ENCODE measurements at regions not wholly inside any gene's neighbourhood (a gene's known extent, or its start where the extent isn't known, plus 50 kb on each side); places are given as distances from the start of the nearest gene placed in this dataset.

- Histone ChIP-seq H3K27ac (ENCODE audit: low read length) (no peak overlapping the region; the same call in 1 of the 2 replicates), H3K4me3 (ENCODE audit: low read depth in 2 of 2, low read length in 2 of 2) (no peak overlapping the region), H3K9me3 (ENCODE audit: control insufficient read depth, insufficient read depth, low read depth, low read length) (no peaks in the 10 kb centered on the region), H3K27me3 (ENCODE audit: control insufficient read depth, insufficient read depth, low read length) (no peaks in the 10 kb centered on the region; the same call in 1 of the 2 replicates), H3K36me3 (ENCODE audit: control insufficient read depth, insufficient read depth, low read length) (no peaks in the 10 kb centered on the region), H3K4me1 (ENCODE audit: control insufficient read depth, insufficient read depth, low read length) (peaks cover 10% of the 10 kb centered on the region)
- BruUV-seq (replicated peaks) = no TSS peak
- TF ChIP-seq POLR2AphosphoS5 (IDR thresholded peaks at IDR 0.05; ENCODE audit: low read depth, low read length) (no peak), CTCF (IDR thresholded peaks at IDR 0.05) (peak; percentile 64)
- in situ Hi-C loops (cut with HindIII; ENCODE audit: low pct_unique_long_range_greater_than_20kb, low sequenced_read_pairs) = no loop called here
- intact Hi-C loops (cut with micrococcal nuclease; ENCODE audit: unreplicated experiment) = loop anchor here (5.0 kb wide), 1 partner anchor 666 kb away; no protein-coding TSS in a partner anchor
- DNase-seq (ENCODE audit: low read depth, low spot score) = peak; percentile 52
- ATAC-seq = 0 out of 2 replicates have a peak, but pooled peaks have one; percentile 27
- ChIA-PET CTCF (interaction anchor here (0.7 to 1.5 kb wide), 8 partner anchors 26 to 790 kb away, joined by 3 to 10 read pairs (median 4); no protein-coding TSS in a partner anchor), POLR2A (no interaction called here)
Observed at GRCh38 chr7:17680943-17681351, 259.3 kb downstream of the SNX13 start.

GRCh38 chr7:17681965-17682364 lies 258.3 kb downstream of the SNX13 start:
- intact Hi-C loops (cut with micrococcal nuclease; ENCODE audit: unreplicated experiment) = loop anchor here (5.0 kb wide), 1 partner anchor 665 kb away; no protein-coding TSS in a partner anchor
- ChIA-PET CTCF (interaction anchor here (1.2 kb wide), 2 partner anchors 25 to 376 kb away, joined by 3 to 4 read pairs; no protein-coding TSS in a partner anchor), POLR2A (no interaction called here)
- no peak for ATAC-seq
- BruUV-seq (replicated peaks) = no TSS peak
- Histone ChIP-seq H3K36me3 (ENCODE audit: control insufficient read depth, insufficient read depth, low read length) (no peaks in the 10 kb centered on the region), H3K27ac (ENCODE audit: low read length) (no peak overlapping the region), H3K9me3 (ENCODE audit: control insufficient read depth, insufficient read depth, low read depth, low read length) (no peaks in the 10 kb centered on the region), H3K4me1 (ENCODE audit: control insufficient read depth, insufficient read depth, low read length) (peaks cover 10% of the 10 kb centered on the region), H3K27me3 (ENCODE audit: control insufficient read depth, insufficient read depth, low read length) (no peaks in the 10 kb centered on the region; the same call in 1 of the 2 replicates), H3K4me3 (ENCODE audit: low read depth in 2 of 2, low read length in 2 of 2) (no peak overlapping the region)
- in situ Hi-C loops (cut with HindIII; ENCODE audit: low pct_unique_long_range_greater_than_20kb, low sequenced_read_pairs) = no loop called here
- no peak for TF ChIP-seq REST (IDR thresholded peaks at IDR 0.05; ENCODE audit: insufficient read depth in 1 of 2, low read depth in 2 of 2, low read length in 1 of 2)
- no peak for DNase-seq (ENCODE audit: low read depth, low spot score)

GRCh38 chr7:17682586-17682985 lies 257.7 kb downstream of the SNX13 start:
- ChIA-PET POLR2A (interaction anchor here (0.6 kb wide), 1 partner anchor 700 kb away, joined by 11 read pairs; no protein-coding TSS in a partner anchor), CTCF (no interaction called here)
- BruUV-seq (replicated peaks) = no TSS peak
- Histone ChIP-seq H3K36me3 (ENCODE audit: control insufficient read depth, insufficient read depth, low read length) (no peaks in the 10 kb centered on the region), H3K27ac (ENCODE audit: low read length) (no peak overlapping the region), H3K4me1 (ENCODE audit: control insufficient read depth, insufficient read depth, low read length) (peaks cover 10% of the 10 kb centered on the region), H3K9me3 (ENCODE audit: control insufficient read depth, insufficient read depth, low read depth, low read length) (no peaks in the 10 kb centered on the region), H3K4me3 (ENCODE audit: low read depth in 2 of 2, low read length in 2 of 2) (no peak overlapping the region), H3K27me3 (ENCODE audit: control insufficient read depth, insufficient read depth, low read length) (no peaks in the 10 kb centered on the region; the same call in 1 of the 2 replicates)
- no peak for TF ChIP-seq SIN3A (IDR thresholded peaks at IDR 0.05; ENCODE audit: borderline replicate concordance, insufficient read depth, low read depth, low read length)
- TF ChIP-seq REST (IDR thresholded peaks at IDR 0.05; ENCODE audit: insufficient read depth in 1 of 2, low read depth in 2 of 2, low read length in 1 of 2) = no peak
- TF ChIP-seq POLR2AphosphoS5 (IDR thresholded peaks at IDR 0.05; ENCODE audit: low read depth, low read length) = no peak
- no peak for TF ChIP-seq TCF7L2 (IDR thresholded peaks at IDR 0.05; ENCODE audit: low read depth, low read length)
- no peak for TF ChIP-seq CTCF (IDR thresholded peaks at IDR 0.05)
- no peak for ATAC-seq
- intact Hi-C loops (cut with micrococcal nuclease; ENCODE audit: unreplicated experiment) (loop anchor here (5.0 kb wide), 1 partner anchor 665 kb away; no protein-coding TSS in a partner anchor), in situ Hi-C loops (cut with HindIII; ENCODE audit: low pct_unique_long_range_greater_than_20kb, low sequenced_read_pairs) (no loop called here)
- no peak for DNase-seq (ENCODE audit: low read depth, low spot score)
